ENCODE measurements at regions not wholly inside any gene's neighbourhood (a gene's known extent, or its start where the extent isn't known, plus 50 kb on each side); places are given as distances from the start of the nearest gene placed in this dataset.

DNA sequence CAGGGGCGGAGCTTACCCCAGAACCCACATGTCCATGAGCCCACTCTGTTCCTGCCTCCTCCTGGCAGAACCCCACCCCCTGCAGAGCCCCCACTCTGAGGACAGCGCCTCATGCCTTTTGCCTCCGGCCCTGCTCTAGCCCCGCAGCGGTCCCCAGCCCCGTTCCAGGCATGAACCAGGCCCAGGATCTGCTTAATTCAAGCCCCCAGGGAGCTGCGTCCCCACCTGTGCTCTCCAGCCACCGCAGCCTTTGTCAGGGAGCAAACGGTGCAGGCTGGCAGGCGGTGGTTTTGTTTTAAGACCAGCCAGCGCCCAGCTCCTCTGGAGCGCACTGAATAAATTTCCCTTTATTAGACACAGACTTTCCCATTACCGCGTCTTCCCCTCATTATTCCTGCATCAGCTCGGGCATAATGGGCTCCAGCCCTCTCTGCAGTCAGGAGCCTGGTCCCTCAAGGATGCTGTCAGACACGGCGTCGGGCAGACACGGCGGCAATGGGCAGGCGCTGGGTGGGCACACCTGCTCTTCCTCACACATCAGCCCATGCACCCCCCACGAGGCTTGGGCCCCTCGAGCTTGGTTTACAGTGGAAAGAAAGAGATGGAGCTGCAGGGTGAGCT is 137.6 kb downstream of the OLFM1 start:
- TF ChIP-seq, protein P1, sequence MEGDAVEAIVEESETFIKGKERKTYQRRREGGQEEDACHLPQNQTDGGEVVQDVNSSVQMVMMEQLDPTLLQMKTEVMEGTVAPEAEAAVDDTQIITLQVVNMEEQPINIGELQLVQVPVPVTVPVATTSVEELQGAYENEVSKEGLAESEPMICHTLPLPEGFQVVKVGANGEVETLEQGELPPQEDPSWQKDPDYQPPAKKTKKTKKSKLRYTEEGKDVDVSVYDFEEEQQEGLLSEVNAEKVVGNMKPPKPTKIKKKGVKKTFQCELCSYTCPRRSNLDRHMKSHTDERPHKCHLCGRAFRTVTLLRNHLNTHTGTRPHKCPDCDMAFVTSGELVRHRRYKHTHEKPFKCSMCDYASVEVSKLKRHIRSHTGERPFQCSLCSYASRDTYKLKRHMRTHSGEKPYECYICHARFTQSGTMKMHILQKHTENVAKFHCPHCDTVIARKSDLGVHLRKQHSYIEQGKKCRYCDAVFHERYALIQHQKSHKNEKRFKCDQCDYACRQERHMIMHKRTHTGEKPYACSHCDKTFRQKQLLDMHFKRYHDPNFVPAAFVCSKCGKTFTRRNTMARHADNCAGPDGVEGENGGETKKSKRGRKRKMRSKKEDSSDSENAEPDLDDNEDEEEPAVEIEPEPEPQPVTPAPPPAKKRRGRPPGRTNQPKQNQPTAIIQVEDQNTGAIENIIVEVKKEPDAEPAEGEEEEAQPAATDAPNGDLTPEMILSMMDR (IDR thresholded peaks at IDR 0.05) = no peak
- no peak for TF ChIP-seq POLR2A (IDR thresholded peaks at IDR 0.05)
